ENCODE measurements at regions not wholly inside any gene's neighbourhood (a gene's known extent, or its start where the extent isn't known, plus 50 kb on each side); places are given as distances from the start of the nearest gene placed in this dataset.

- no TSS peak for BruUV-seq (replicated peaks)
- peak in 2 of 4 experiments; percentile 30 to 55 for DNase-seq (ENCODE audit: extremely low read depth in 1 of 4, low spot score in 3 of 4)
- 28% methylated on average over 10 of the region's 10 CpGs for WGBS (ENCODE audit: insufficient coverage, low coverage, missing lambda C conversion rate)
- Histone ChIP-seq H3K79me2 (ENCODE audit: control insufficient read depth, insufficient read depth, low read length) (no peaks in the 10 kb centered on the region), H3K9me3 (replicated peaks; ENCODE audit: control insufficient read depth, insufficient read depth, low read depth, low read length) (no peaks in the 10 kb centered on the region), H3K27me3 (ENCODE audit: control insufficient read depth in 2 of 2, insufficient read depth in 2 of 2, low read length in 2 of 2) (no peaks in the 10 kb centered on the region; a peak in 1 of 5 replicates), H2AFZ (ENCODE audit: low read depth, low read length) (no peak overlapping the region), H3K36me3 (ENCODE audit: control insufficient read depth, insufficient read depth, low read length) (no peaks in the 10 kb centered on the region), H3K9ac (ENCODE audit: insufficient read depth in 1 of 2, low read depth in 2 of 2, low read length in 2 of 2) (no peak overlapping the region; a peak in 1 of 4 replicates), H3K9me1 (ENCODE audit: control insufficient read depth, insufficient read depth, low read length) (no peaks in the 10 kb centered on the region), H3K27ac (ENCODE audit: extremely low read depth, low read depth, low read length) (no peak overlapping the region), H4K20me1 (replicated peaks; ENCODE audit: control insufficient read depth, insufficient read depth, low read length) (no peaks in the 10 kb centered on the region), H3K4me2 (ENCODE audit: insufficient read depth, low read length) (peak overlapping the region; percentile 16; the same call in 1 of the 2 replicates), H3K4me1 (replicated peaks in 1 of 2; ENCODE audit: control insufficient read depth in 2 of 2, insufficient read depth in 2 of 2, low read length in 2 of 2) (peaks cover 13 to 23% of the 10 kb centered on the region in 2 experiments; a peak in 4 of 5 replicates), H3K4me3 (no peak overlapping the region)
- ChIA-PET POLR2A (no interaction called here), CTCF (ENCODE audit: low intra/inter-chr PET ratio) (no interaction called here)
- in situ Hi-C loops (cut with MboI) = no loop called here
- peak; percentile 54 for FAIRE-seq
- intact Hi-C loops (cut with micrococcal nuclease) = loop anchor here (5.0 kb wide), 1 partner anchor 124 kb away; no protein-coding TSS in a partner anchor
- peak; percentile 68 for ATAC-seq
- TF ChIP-seq FOXA3 (CRISPR knock-in tag; conservative IDR thresholded peaks at IDR 0.05 in 1 of 2, IDR thresholded peaks at IDR 0.05 in 1 of 2) (peak in 1 of 2 experiments; percentile 85; a peak in 2 of 4 replicates), POLR2AphosphoS2 (IDR thresholded peaks at IDR 0.05; ENCODE audit: low read length) (no peak), ZNF655 (CRISPR knock-in tag; IDR thresholded peaks at IDR 0.05) (no peak), PML (IDR thresholded peaks at IDR 0.05; ENCODE audit: low read length) (peak; percentile 28; the same call in 1 of the 2 replicates), CTBP1 (IDR thresholded peaks at IDR 0.05; ENCODE audit: borderline replicate concordance) (peak; percentile 33; the same call in 1 of the 2 replicates), SIRT6 (IDR thresholded peaks at IDR 0.05; ENCODE audit: low read depth, low read length) (no peak), EP300 (IDR thresholded peaks at IDR 0.05; ENCODE audit: low read length) (peak; percentile 68), GATA2 (CRISPR knock-in tag; IDR thresholded peaks at IDR 0.05) (0 out of 2 replicates have a peak, but pooled peaks have one; percentile 13), ZNF561 (CRISPR knock-in tag; conservative IDR thresholded peaks at IDR 0.05) (no peak), NR2C1 (IDR thresholded peaks at IDR 0.05) (no peak), NR2C1 (tag; IDR thresholded peaks at IDR 0.05) (0 out of 2 replicates have a peak, but pooled peaks have one; percentile 23), SNAPC5 (CRISPR knock-in tag; IDR thresholded peaks at IDR 0.05) (no peak), MAFG (tag; conservative IDR thresholded peaks at IDR 0.05) (no peak), MAFK (IDR thresholded peaks at IDR 0.05; ENCODE audit: low read length) (no peak), ZNF589 (CRISPR knock-in tag; IDR thresholded peaks at IDR 0.05; ENCODE audit: low read depth) (no peak), HMGXB4 (CRISPR knock-in tag; IDR thresholded peaks at IDR 0.05) (no peak), ARNT (IDR thresholded peaks at IDR 0.05) (no peak), CREB3 (tag; conservative IDR thresholded peaks at IDR 0.05; ENCODE audit: low read depth) (no peak)
Observed at GRCh38 chr10:29007748-29008610, 280.9 kb upstream of the LYZL1 start.
